CD14-positive monocyte (primary cell): ENCODE measurements at regions not wholly inside any gene's neighbourhood (a gene's known extent, or its start where the extent isn't known, plus 50 kb on each side); places are given as distances from the start of the nearest gene placed in this dataset.

Experiments used
- DNase-seq, 3 donors: peaks; one replicate each; pipeline ENCODE4 v3.0.0-alpha.2; 2011 to 2022
- H2AFZ ChIP-seq: 2 replicates; pipeline ENCODE4 v1.6.0; 2012; ENCODE audit warnings: mild to moderate bottlenecking, low read depth, low read length, inconsistent platforms; ENCODE audit not compliant: insufficient read depth, poor library complexity, severe bottlenecking
- H3K27ac ChIP-seq, 2 donors: 1 replicate in 1 of 2; 2 replicates in 1 of 2; pipeline ENCODE4 v1.5.1; 2012 to 2013; ENCODE audit warnings: low read length in 2 of 2, control low read depth in 1 of 2, inconsistent platforms in 1 of 2, low read depth in 1 of 2, mild to moderate bottlenecking in 1 of 2
- H3K27me3 ChIP-seq, 2 donors: one replicate each; pipeline versions ENCODE4 v1.6.0 to v1.6.1; 2011 to 2013; ENCODE audit warnings: low read length in 2 of 2; ENCODE audit not compliant: control insufficient read depth in 2 of 2, insufficient read depth in 2 of 2
- H3K36me3 ChIP-seq, 2 donors: replicated peaks in 1 of 2; 1 replicate in 1 of 2; 2 replicates in 1 of 2; pipeline versions ENCODE4 v1.5.1 to v1.6.1; 2012 to 2013; ENCODE audit warnings: low read length in 2 of 2, control low read depth in 1 of 2, inconsistent platforms in 1 of 2, mild to moderate bottlenecking in 1 of 2; ENCODE audit not compliant: insufficient read depth in 2 of 2, control insufficient read depth in 1 of 2
- H3K4me1 ChIP-seq, 2 donors: 1 replicate in 1 of 2; 2 replicates in 1 of 2; pipeline versions ENCODE4 v1.5.1 to v1.6.1; 2012 to 2013; ENCODE audit warnings: low read length in 2 of 2, control low read depth in 1 of 2, inconsistent platforms in 1 of 2, mild to moderate bottlenecking in 1 of 2, moderate library complexity in 1 of 2; ENCODE audit not compliant: insufficient read depth in 2 of 2, control insufficient read depth in 1 of 2
- H3K4me2 ChIP-seq: replicated peaks from 2 replicates; pipeline ENCODE3; 2012; ENCODE audit warnings: low read length, moderate library complexity, mild to moderate bottlenecking; ENCODE audit not compliant: poor library complexity, severe bottlenecking; ENCODE audit errors: extremely low read depth
- H3K4me3 ChIP-seq, 3 experiments: fragments of 200-600 bp in 1 of 3; sonication (generic) in 1 of 3; replicated peaks in 1 of 3; 1 replicate in 2 of 3; 2 replicates in 1 of 3; pipeline ENCODE4 v1.5.1; 2011 to 2013; ENCODE audit warnings: low read length in 3 of 3, mild to moderate bottlenecking in 3 of 3, control low read depth in 2 of 3, low read depth in 2 of 3, inconsistent platforms in 1 of 3, moderate library complexity in 1 of 3
- H3K79me2 ChIP-seq: 2 replicates; pipeline ENCODE4 v1.6.0; 2012; ENCODE audit warnings: mild to moderate bottlenecking, control low read depth, inconsistent platforms, low read length, moderate library complexity; ENCODE audit not compliant: insufficient read depth
- H3K9ac ChIP-seq: 2 replicates; pipeline ENCODE4 v1.6.0; 2017; ENCODE audit warnings: low read length, mild to moderate bottlenecking; ENCODE audit not compliant: insufficient read depth, poor library complexity, severe bottlenecking
- H3K9me3 ChIP-seq, 2 donors: replicated peaks in 1 of 2; 1 replicate in 1 of 2; 2 replicates in 1 of 2; pipeline versions ENCODE4 v1.5.1 to v1.6.1; 2012 to 2013; ENCODE audit warnings: low read length in 2 of 2, control low read depth in 1 of 2; ENCODE audit not compliant: control insufficient read depth in 1 of 2, insufficient read depth in 1 of 2
- H4K20me1 ChIP-seq: 2 replicates; pipeline ENCODE4 v1.6.0; 2012; ENCODE audit warnings: mild to moderate bottlenecking, low read length, control low read depth, moderate library complexity; ENCODE audit not compliant: insufficient read depth
- H3K27ac Mint-ChIP-seq, 7 donors: one replicate each; pipeline ENCODE4 v1.8.0; 2020; ENCODE audit warnings: mild to moderate bottlenecking in 7 of 7, mixed read lengths in 7 of 7, moderate library complexity in 6 of 7, inconsistent platforms in 2 of 7
- H3K27me3 Mint-ChIP-seq, 3 donors: one replicate each; pipeline ENCODE4 v1.8.0; 2021 to 2022; ENCODE audit warnings: low read depth in 3 of 3, mild to moderate bottlenecking in 3 of 3, mixed read lengths in 3 of 3, moderate library complexity in 3 of 3, inconsistent platforms in 1 of 3
- H3K36me3 Mint-ChIP-seq, 2 donors: one replicate each; pipeline ENCODE4 v1.8.0; 2020; ENCODE audit warnings: mixed read lengths in 2 of 2, inconsistent platforms in 1 of 2, mild to moderate bottlenecking in 1 of 2
- H3K4me1 Mint-ChIP-seq: one replicate; pipeline ENCODE4 v1.8.0; 2020; ENCODE audit warnings: mild to moderate bottlenecking, mixed read lengths
- H3K4me3 Mint-ChIP-seq, 2 donors: one replicate each; pipeline ENCODE4 v1.8.0; 2020; ENCODE audit warnings: mild to moderate bottlenecking in 2 of 2, mixed read lengths in 2 of 2, moderate library complexity in 1 of 2
- H3K9me3 Mint-ChIP-seq, 7 donors: one replicate each; pipeline ENCODE4 v1.8.0; 2020 to 2022; ENCODE audit warnings: mixed read lengths in 7 of 7, mild to moderate bottlenecking in 6 of 7, moderate library complexity in 6 of 7, inconsistent platforms in 2 of 7
- WGBS: methylation state at CpG from one replicate; pipeline ENCODE4 v1.1.5; 2013; ENCODE audit warnings: missing lambda C conversion rate; ENCODE audit not compliant: insufficient coverage; 5-methylcytosine and 5-hydroxymethylcytosine counted together
- intact Hi-C, 2 donors: fragments of 100-400 bp; cut with micrococcal nuclease; formaldehyde crosslinking; loops; one replicate each; pipeline versions ENCODE4 v1.15.0 to v1.15.1; 2023
- TF ChIP-seq, protein P1 (sequence below): fragments of 200-600 bp; IDR thresholded peaks from one replicate; pipeline ENCODE4 v1.8.0; 2022; ENCODE audit warnings: antibody characterized with exemption, mild to moderate bottlenecking

DNA sequence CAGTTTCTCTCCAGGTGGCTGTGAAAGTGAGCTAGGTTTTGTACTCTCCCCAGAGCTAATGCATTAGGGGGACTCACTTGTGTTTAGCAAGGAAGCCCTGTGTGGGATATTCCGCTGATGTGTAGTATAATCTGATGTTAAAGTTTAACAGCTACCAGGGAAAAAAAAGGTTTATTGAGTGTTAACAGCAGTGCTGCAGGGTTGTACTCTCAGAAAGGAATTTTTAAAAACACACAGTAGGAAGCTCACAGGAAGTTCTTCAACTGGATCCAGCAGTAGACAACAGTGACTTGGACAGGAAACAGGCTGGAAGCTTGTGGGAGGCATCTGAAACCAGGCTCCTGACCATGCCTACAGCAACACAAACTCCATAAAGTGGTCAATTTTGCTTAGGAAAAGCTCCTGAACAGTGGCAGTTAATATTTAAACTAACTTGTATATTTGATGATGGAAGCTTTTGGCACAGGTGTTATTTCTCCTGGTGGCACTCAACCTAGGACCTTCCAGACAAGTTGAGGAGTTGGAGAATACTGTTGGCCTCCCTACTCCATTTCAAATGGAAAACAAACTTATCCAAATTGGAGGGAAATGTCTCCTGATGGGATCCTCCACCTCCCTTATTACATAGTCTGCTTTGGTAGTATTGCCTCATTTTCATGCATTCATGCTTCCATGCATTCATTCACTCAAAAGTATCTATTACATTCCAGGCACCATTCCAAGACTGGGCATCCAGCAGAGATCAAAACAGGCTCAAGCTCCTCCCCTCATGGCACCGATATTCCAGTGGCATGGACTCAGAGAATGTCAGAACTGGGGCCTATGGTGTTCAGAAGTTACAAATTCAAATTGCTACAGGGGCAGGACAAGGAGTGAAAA, 54.7 kb downstream of the FOXD1 start:
- no peak for DNase-seq
- H3K4me3 ChIP-seq = no peak overlapping the region
- 100% methylated on average over 1 of the region's 2 CpGs for WGBS
- H3K4me1 ChIP-seq = peaks cover 3 to 7% of the 10 kb centered on the region in 2 donors
- Mint-ChIP-seq H3K27ac (no peak overlapping the region), H3K9me3 (peaks cover 0 to 3% (median 0%) of the 10 kb centered on the region in 7 donors), H3K4me1 (peaks cover 15% of the 10 kb centered on the region), H3K36me3 (no peaks in the 10 kb centered on the region), H3K27me3 (peaks cover 19 to 31% (median 29%) of the 10 kb centered on the region in 3 donors), H3K4me3 (no peak overlapping the region)
- TF ChIP-seq, protein P1, sequence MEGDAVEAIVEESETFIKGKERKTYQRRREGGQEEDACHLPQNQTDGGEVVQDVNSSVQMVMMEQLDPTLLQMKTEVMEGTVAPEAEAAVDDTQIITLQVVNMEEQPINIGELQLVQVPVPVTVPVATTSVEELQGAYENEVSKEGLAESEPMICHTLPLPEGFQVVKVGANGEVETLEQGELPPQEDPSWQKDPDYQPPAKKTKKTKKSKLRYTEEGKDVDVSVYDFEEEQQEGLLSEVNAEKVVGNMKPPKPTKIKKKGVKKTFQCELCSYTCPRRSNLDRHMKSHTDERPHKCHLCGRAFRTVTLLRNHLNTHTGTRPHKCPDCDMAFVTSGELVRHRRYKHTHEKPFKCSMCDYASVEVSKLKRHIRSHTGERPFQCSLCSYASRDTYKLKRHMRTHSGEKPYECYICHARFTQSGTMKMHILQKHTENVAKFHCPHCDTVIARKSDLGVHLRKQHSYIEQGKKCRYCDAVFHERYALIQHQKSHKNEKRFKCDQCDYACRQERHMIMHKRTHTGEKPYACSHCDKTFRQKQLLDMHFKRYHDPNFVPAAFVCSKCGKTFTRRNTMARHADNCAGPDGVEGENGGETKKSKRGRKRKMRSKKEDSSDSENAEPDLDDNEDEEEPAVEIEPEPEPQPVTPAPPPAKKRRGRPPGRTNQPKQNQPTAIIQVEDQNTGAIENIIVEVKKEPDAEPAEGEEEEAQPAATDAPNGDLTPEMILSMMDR = no peak
- intact Hi-C loops = no loop called here
- H3K27ac ChIP-seq = no peak overlapping the region
- no peak overlapping the region for H2AFZ ChIP-seq
- no peak overlapping the region for H3K9ac ChIP-seq
- H3K27me3 ChIP-seq = peaks cover 26 to 27% of the 10 kb centered on the region in 2 donors
- H3K4me2 ChIP-seq = no peak overlapping the region
- no peaks in the 10 kb centered on the region for H4K20me1 ChIP-seq
- H3K9me3 ChIP-seq = no peaks in the 10 kb centered on the region
- H3K79me2 ChIP-seq = no peaks in the 10 kb centered on the region
- no peaks in the 10 kb centered on the region for H3K36me3 ChIP-seq

DNA sequence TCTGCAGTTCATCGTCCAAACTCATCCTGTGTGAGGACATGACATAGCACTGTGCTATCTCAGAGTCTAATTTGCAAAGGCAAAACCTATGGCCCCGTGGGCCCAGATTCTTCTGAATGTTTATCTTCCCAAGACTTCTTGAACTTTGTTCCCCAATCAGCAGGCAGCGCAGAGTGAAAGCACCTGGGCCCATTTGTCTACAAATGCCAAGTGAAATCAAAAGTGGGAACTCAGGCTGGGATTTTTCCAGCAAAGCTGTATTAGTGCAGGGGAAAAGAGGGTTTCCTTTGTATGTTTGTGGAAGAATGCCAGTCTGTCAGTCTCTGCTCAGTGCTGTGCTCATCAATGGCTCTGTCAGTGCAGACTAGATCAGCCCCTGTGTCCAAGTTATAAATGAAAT, 55.8 kb downstream of the FOXD1 start:
- Mint-ChIP-seq H3K27ac (no peak overlapping the region), H3K27me3 (peaks cover 18 to 33% (median 31%) of the 10 kb centered on the region in 3 donors)
- DNase-seq = no peak

More for the DNA sequence above, 55.8 kb downstream of the FOXD1 start:
- peaks cover 21% of the 10 kb centered on the region for H3K4me1 Mint-ChIP-seq
- H3K36me3 Mint-ChIP-seq = no peaks in the 10 kb centered on the region
- WGBS = 92% methylated on average over 2 of the region's 3 CpGs
- Histone ChIP-seq H3K9ac (no peak overlapping the region), H3K27ac (no peak overlapping the region), H3K79me2 (no peaks in the 10 kb centered on the region), H4K20me1 (no peaks in the 10 kb centered on the region), H3K4me2 (no peak overlapping the region), H3K9me3 (no peaks in the 10 kb centered on the region), H2AFZ (no peak overlapping the region), H3K27me3 (peaks cover 31 to 33% of the 10 kb centered on the region in 2 donors), H3K4me3 (no peak overlapping the region), H3K4me1 (peaks cover 3 to 7% of the 10 kb centered on the region in 2 donors), H3K36me3 (no peaks in the 10 kb centered on the region)
- H3K4me3 Mint-ChIP-seq = peak overlapping the region in 1 of 2 donors; percentile 28
- TF ChIP-seq, protein P1 = no peak
- H3K9me3 Mint-ChIP-seq = peaks cover 0 to 5% (median 0%) of the 10 kb centered on the region in 7 donors
- intact Hi-C loops = no loop called here
